SK-N-SH (cell line): ENCODE measurements at regions not wholly inside any gene's neighbourhood (a gene's known extent, or its start where the extent isn't known, plus 50 kb on each side); places are given as distances from the start of the nearest gene placed in this dataset.

Source experiments
- CTCF ChIA-PET: fragments of 300-600, 350-600 bp; formaldehyde crosslinking; extraction: SDS; loops from one replicate; lab custom pipeline; 2021; lab: Yijun Ruan, JAX
- POLR2A ChIA-PET: fragments of 350-600 bp; sonication (Branson Sonifier 250); formaldehyde crosslinking; extraction: SDS; loops from one replicate; lab custom pipeline; 2020; ENCODE audit warnings: antibody characterized with exemption, inconsistent platforms; lab: Yijun Ruan, JAX
- DNase-seq: peaks from one replicate; pipeline ENCODE4 v3.0.0; 2012
- H2AFZ ChIP-seq: fragments of 200-600 bp; sonication (generic); 2 replicates; pipeline ENCODE4 v1.8.1; 2016; ENCODE audit warnings: antibody characterized with exemption, mild to moderate bottlenecking, low read depth
- H3F3A ChIP-seq: fragments of 200-600 bp; sonication (generic); replicated peaks from 2 replicates; pipeline ENCODE3; 2016; ENCODE audit warnings: antibody characterized with exemption, mild to moderate bottlenecking; ENCODE audit not compliant: insufficient read depth
- H3K27ac ChIP-seq, 2 experiments: fragments of 200-500 bp in 1 of 2; fragments of 200-600 bp in 1 of 2; sonication (Bioruptor generic) in 1 of 2; sonication (generic), shearing (Covaris generic) in 1 of 2; 2 replicates each; pipeline versions ENCODE4 v1.5.1 to v1.6.1; 2014 to 2016; ENCODE audit warnings: low read depth in 2 of 2, inconsistent platforms in 1 of 2, low read length in 1 of 2, mild to moderate bottlenecking in 1 of 2, mixed read lengths in 1 of 2
- H3K27me3 ChIP-seq: fragments of 200-600 bp; sonication (generic), shearing (Covaris generic); 2 replicates; pipeline ENCODE4 v1.6.1; 2016; ENCODE audit warnings: mixed run types; ENCODE audit not compliant: insufficient read depth
- H3K36me3 ChIP-seq, 2 experiments: fragments of 200-500 bp in 1 of 2; fragments of 200-600 bp in 1 of 2; sonication (Bioruptor generic) in 1 of 2; sonication (generic) in 1 of 2; replicated peaks in 1 of 2; 2 replicates each; pipeline versions ENCODE3 to v1.5.1; 2014 to 2016; ENCODE audit warnings: low read length in 1 of 2, mild to moderate bottlenecking in 1 of 2; ENCODE audit not compliant: insufficient read depth in 2 of 2, control insufficient read depth in 1 of 2
- H3K4me1 ChIP-seq, 2 experiments: fragments of 200-500 bp in 1 of 2; fragments of 200-600 bp in 1 of 2; sonication (Bioruptor generic) in 1 of 2; sonication (generic), shearing (Covaris generic) in 1 of 2; 2 replicates each; pipeline versions ENCODE4 v1.5.1 to v1.6.1; 2014 to 2016; ENCODE audit warnings: low read depth in 1 of 2, low read length in 1 of 2, mixed run types in 1 of 2; ENCODE audit not compliant: insufficient read depth in 2 of 2, control insufficient read depth in 1 of 2
- H3K4me2 ChIP-seq: fragments of 200-600 bp; sonication (generic), shearing (Covaris generic); 2 replicates; pipeline ENCODE4 v1.6.1; 2017; ENCODE audit warnings: mixed run types
- H3K4me3 ChIP-seq, 2 experiments: fragments of 200-500 bp in 1 of 2; fragments of 200-600 bp in 1 of 2; sonication (Bioruptor generic) in 1 of 2; sonication (generic), shearing (Covaris generic) in 1 of 2; 2 replicates each; pipeline versions ENCODE4 v1.5.1 to v1.8.1; 2014 to 2016; ENCODE audit warnings: low read depth in 2 of 2, inconsistent platforms in 1 of 2, low read length in 1 of 2, mild to moderate bottlenecking in 1 of 2, mixed read lengths in 1 of 2, moderate library complexity in 1 of 2
- H3K79me2 ChIP-seq: fragments of 200-600 bp; sonication (generic); 2 replicates; pipeline ENCODE4 v1.8.1; 2017; ENCODE audit warnings: mild to moderate bottlenecking; ENCODE audit not compliant: insufficient read depth
- H3K9ac ChIP-seq: fragments of 200-600 bp; sonication (generic); 2 replicates; pipeline ENCODE4 v1.6.1; 2017; ENCODE audit warnings: mixed run types
- H3K9me2 ChIP-seq: fragments of 200-600 bp; sonication (generic); 2 replicates; pipeline ENCODE4 v1.6.1; 2017; ENCODE audit warnings: mixed run types
- H3K9me3 ChIP-seq: fragments of 200-600 bp; sonication (generic); 2 replicates; pipeline ENCODE4 v1.6.1; 2017; ENCODE audit warnings: mixed run types, mild to moderate bottlenecking, moderate library complexity
- H4K20me1 ChIP-seq: fragments of 200-600 bp; sonication (generic); 2 replicates; pipeline ENCODE4 v1.6.1; 2017; ENCODE audit warnings: mild to moderate bottlenecking, mixed run types; ENCODE audit not compliant: insufficient read depth
- CHD2 ChIP-seq: fragments of 150-350 bp; IDR thresholded peaks from 2 replicates; pipeline ENCODE4 v1.6.1; 2018; ENCODE audit warnings: low read length; ENCODE audit not compliant: partially characterized antibody
- EP300 ChIP-seq, 2 experiments: IDR thresholded peaks; 2 replicates each; pipeline versions ENCODE4 v1.4.0 to v1.6.1; 2012; ENCODE audit warnings: borderline replicate concordance in 1 of 2, low read depth in 1 of 2, low read length in 1 of 2
- FOSL2 ChIP-seq: IDR thresholded peaks from 2 replicates; pipeline ENCODE4 v1.4.0; 2012; ENCODE audit warnings: low read depth, mild to moderate bottlenecking, moderate library complexity, borderline replicate concordance
- FOXJ3 ChIP-seq: sonication (generic); formaldehyde crosslinking; IDR thresholded peaks from 2 replicates; pipeline ENCODE4 v1.5.1; 2020; ENCODE audit warnings: mild to moderate bottlenecking, missing genetic modification reagents
- GATA2 ChIP-seq: sonication (generic); formaldehyde crosslinking; IDR thresholded peaks from 2 replicates; pipeline ENCODE4 v1.5.0; 2020; ENCODE audit warnings: mild to moderate bottlenecking, missing genetic modification reagents
- JUND ChIP-seq: IDR thresholded peaks from 2 replicates; pipeline ENCODE4 v1.4.0; 2012
- MXI1 ChIP-seq: IDR thresholded peaks from 2 replicates; pipeline ENCODE4 v1.6.1; 2012; ENCODE audit warnings: mild to moderate bottlenecking, low read depth, low read length, improper control_type of control experiment
- POLR2AphosphoS5 ChIP-seq: IDR thresholded peaks from 2 replicates; pipeline ENCODE4 v1.6.1; 2012; ENCODE audit warnings: low read depth, low read length
- RCOR1 ChIP-seq: fragments of 150-350 bp; IDR thresholded peaks from 2 replicates; pipeline ENCODE4 v1.6.1; 2017; ENCODE audit warnings: antibody characterized with exemption, low read length
- RFX5 ChIP-seq: IDR thresholded peaks from 2 replicates; pipeline ENCODE4 v1.6.1; 2012; ENCODE audit warnings: mild to moderate bottlenecking, improper control_type of control experiment, low read length
- SIN3A ChIP-seq: IDR thresholded peaks from 2 replicates; pipeline ENCODE4 v1.6.1; 2012; ENCODE audit warnings: low read depth, mild to moderate bottlenecking, low read length, moderate library complexity, borderline replicate concordance
- TEAD4 ChIP-seq: IDR thresholded peaks from 2 replicates; pipeline ENCODE4 v1.4.0; 2012; ENCODE audit warnings: mild to moderate bottlenecking, borderline replicate concordance; ENCODE audit not compliant: insufficient read depth
- WGBS: methylation state at CpG from one replicate; pipeline ENCODE4 v1.1.6; 2017; ENCODE audit warnings: low lambda C conversion rate; 5-methylcytosine and 5-hydroxymethylcytosine counted together
- TF ChIP-seq, protein P1 (sequence below): IDR thresholded peaks from 2 replicates; pipeline ENCODE4 v1.6.1; 2012; ENCODE audit warnings: mild to moderate bottlenecking, low read depth, low read length, moderate library complexity
- TF ChIP-seq, protein P2 (sequence below): fragments of 150-350 bp; IDR thresholded peaks from 2 replicates; pipeline ENCODE4 v1.6.1; 2016; ENCODE audit warnings: mild to moderate bottlenecking, low read depth, low read length
- TF ChIP-seq, protein P3 (sequence below): fragments of 150-350 bp; IDR thresholded peaks from 2 replicates; pipeline ENCODE4 v1.6.1; 2017; ENCODE audit warnings: antibody characterized with exemption, low read length, low read depth, borderline replicate concordance
- TF ChIP-seq, protein P4 (sequence below): fragments of 200-600 bp; sonication (generic); IDR thresholded peaks from 2 replicates; pipeline ENCODE4 v1.6.1; 2017; ENCODE audit warnings: antibody characterized with exemption, mild to moderate bottlenecking, moderate library complexity
- TF ChIP-seq, protein P5 (sequence below): IDR thresholded peaks from 2 replicates; pipeline ENCODE4 v1.4.0; 2012; ENCODE audit warnings: low read depth, borderline replicate concordance

DNA sequence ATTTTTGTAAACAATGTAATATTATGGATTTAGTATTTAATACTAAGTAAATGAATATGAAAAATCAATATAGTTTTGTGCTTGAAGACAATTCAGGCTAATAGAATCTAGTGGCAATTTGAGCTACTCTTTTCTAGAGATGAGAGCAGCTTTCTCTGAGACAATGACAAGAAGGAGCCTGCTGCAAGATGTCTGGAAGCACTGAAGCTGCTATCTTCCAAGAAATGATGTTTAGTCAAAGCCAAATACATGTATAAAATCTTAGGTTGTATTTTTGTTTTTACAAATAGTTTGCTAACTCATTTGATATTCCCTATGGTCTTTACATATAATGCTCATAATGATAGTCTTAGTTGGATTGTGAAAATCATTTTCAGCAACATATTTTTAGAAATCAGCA, 103.9 kb upstream of the COL24A1 start (continued):
- TF ChIP-seq, protein P1, sequence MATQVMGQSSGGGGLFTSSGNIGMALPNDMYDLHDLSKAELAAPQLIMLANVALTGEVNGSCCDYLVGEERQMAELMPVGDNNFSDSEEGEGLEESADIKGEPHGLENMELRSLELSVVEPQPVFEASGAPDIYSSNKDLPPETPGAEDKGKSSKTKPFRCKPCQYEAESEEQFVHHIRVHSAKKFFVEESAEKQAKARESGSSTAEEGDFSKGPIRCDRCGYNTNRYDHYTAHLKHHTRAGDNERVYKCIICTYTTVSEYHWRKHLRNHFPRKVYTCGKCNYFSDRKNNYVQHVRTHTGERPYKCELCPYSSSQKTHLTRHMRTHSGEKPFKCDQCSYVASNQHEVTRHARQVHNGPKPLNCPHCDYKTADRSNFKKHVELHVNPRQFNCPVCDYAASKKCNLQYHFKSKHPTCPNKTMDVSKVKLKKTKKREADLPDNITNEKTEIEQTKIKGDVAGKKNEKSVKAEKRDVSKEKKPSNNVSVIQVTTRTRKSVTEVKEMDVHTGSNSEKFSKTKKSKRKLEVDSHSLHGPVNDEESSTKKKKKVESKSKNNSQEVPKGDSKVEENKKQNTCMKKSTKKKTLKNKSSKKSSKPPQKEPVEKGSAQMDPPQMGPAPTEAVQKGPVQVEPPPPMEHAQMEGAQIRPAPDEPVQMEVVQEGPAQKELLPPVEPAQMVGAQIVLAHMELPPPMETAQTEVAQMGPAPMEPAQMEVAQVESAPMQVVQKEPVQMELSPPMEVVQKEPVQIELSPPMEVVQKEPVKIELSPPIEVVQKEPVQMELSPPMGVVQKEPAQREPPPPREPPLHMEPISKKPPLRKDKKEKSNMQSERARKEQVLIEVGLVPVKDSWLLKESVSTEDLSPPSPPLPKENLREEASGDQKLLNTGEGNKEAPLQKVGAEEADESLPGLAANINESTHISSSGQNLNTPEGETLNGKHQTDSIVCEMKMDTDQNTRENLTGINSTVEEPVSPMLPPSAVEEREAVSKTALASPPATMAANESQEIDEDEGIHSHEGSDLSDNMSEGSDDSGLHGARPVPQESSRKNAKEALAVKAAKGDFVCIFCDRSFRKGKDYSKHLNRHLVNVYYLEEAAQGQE = no peak
- no peak for TF ChIP-seq CHD2
- no peak for TF ChIP-seq TEAD4
- TF ChIP-seq GATA2 (CRISPR knock-in tag) = no peak
- no peak for TF ChIP-seq MXI1
- no peak for TF ChIP-seq RFX5

DNA sequence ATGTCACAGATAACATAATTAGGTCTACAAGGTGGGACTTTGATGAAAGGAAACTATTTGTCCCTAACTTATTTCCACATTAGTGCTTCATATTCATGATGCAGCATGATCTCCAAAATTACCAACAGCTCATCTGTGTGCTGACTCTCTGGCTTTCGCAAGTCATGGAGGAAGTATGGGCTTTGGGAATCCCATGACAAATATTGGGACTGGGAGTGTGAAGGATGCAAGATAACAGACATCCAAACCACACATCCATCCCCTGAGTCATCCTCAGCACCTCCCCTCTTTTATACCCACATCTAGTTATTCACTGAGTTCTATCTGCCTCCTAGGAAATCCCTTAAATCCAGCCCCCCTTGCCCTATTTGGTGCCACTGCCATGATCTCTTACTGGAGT, 102.8 kb upstream of the COL24A1 start:
- Histone ChIP-seq H4K20me1 (no peaks in the 10 kb centered on the region), H3K27me3 (no peaks in the 10 kb centered on the region), H3K9me2 (no peaks in the 10 kb centered on the region), H3K9ac (no peak overlapping the region), H3K9me3 (no peaks in the 10 kb centered on the region), H3F3A (no peaks in the 10 kb centered on the region), H3K4me1 (no peaks in the 10 kb centered on the region), H3K79me2 (no peaks in the 10 kb centered on the region), H3K36me3 (no peaks in the 10 kb centered on the region), H3K27ac (no peak overlapping the region), H2AFZ (no peak overlapping the region), H3K4me2 (no peak overlapping the region), H3K4me3 (no peak overlapping the region)
- DNase-seq = no peak
- ChIA-PET CTCF (interaction anchor here (1.5 kb wide), 1 partner anchor 12 kb away, joined by 3 read pairs; no protein-coding TSS in a partner anchor), POLR2A (no interaction called here)
- 8% methylated on average over 1 of the region's 1 CpG for WGBS
- TF ChIP-seq, protein P1 = no peak
- TF ChIP-seq EP300 (IDR thresholded peaks at IDR 0.05; ENCODE audit: borderline replicate concordance in 1 of 2, low read depth in 1 of 2, low read length in 1 of 2) = no peak
- TF ChIP-seq, protein P2, sequence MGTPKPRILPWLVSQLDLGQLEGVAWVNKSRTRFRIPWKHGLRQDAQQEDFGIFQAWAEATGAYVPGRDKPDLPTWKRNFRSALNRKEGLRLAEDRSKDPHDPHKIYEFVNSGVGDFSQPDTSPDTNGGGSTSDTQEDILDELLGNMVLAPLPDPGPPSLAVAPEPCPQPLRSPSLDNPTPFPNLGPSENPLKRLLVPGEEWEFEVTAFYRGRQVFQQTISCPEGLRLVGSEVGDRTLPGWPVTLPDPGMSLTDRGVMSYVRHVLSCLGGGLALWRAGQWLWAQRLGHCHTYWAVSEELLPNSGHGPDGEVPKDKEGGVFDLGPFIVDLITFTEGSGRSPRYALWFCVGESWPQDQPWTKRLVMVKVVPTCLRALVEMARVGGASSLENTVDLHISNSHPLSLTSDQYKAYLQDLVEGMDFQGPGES = no peak
- TF ChIP-seq, protein P3, sequence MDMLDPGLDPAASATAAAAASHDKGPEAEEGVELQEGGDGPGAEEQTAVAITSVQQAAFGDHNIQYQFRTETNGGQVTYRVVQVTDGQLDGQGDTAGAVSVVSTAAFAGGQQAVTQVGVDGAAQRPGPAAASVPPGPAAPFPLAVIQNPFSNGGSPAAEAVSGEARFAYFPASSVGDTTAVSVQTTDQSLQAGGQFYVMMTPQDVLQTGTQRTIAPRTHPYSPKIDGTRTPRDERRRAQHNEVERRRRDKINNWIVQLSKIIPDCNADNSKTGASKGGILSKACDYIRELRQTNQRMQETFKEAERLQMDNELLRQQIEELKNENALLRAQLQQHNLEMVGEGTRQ = no peak
- no peak for TF ChIP-seq SIN3A
- TF ChIP-seq FOXJ3 (CRISPR knock-in tag) = no peak
- TF ChIP-seq, protein P4, sequence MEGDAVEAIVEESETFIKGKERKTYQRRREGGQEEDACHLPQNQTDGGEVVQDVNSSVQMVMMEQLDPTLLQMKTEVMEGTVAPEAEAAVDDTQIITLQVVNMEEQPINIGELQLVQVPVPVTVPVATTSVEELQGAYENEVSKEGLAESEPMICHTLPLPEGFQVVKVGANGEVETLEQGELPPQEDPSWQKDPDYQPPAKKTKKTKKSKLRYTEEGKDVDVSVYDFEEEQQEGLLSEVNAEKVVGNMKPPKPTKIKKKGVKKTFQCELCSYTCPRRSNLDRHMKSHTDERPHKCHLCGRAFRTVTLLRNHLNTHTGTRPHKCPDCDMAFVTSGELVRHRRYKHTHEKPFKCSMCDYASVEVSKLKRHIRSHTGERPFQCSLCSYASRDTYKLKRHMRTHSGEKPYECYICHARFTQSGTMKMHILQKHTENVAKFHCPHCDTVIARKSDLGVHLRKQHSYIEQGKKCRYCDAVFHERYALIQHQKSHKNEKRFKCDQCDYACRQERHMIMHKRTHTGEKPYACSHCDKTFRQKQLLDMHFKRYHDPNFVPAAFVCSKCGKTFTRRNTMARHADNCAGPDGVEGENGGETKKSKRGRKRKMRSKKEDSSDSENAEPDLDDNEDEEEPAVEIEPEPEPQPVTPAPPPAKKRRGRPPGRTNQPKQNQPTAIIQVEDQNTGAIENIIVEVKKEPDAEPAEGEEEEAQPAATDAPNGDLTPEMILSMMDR = no peak
- TF ChIP-seq, protein P5, sequence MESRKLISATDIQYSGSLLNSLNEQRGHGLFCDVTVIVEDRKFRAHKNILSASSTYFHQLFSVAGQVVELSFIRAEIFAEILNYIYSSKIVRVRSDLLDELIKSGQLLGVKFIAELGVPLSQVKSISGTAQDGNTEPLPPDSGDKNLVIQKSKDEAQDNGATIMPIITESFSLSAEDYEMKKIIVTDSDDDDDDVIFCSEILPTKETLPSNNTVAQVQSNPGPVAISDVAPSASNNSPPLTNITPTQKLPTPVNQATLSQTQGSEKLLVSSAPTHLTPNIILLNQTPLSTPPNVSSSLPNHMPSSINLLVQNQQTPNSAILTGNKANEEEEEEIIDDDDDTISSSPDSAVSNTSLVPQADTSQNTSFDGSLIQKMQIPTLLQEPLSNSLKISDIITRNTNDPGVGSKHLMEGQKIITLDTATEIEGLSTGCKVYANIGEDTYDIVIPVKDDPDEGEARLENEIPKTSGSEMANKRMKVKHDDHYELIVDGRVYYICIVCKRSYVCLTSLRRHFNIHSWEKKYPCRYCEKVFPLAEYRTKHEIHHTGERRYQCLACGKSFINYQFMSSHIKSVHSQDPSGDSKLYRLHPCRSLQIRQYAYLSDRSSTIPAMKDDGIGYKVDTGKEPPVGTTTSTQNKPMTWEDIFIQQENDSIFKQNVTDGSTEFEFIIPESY = no peak
- no peak for TF ChIP-seq JUND
- TF ChIP-seq POLR2AphosphoS5 = no peak
- no peak for TF ChIP-seq MXI1
- no peak for TF ChIP-seq FOSL2
- TF ChIP-seq RCOR1 = no peak
